PFSK-1 (cell line): ENCODE measurements at regions not wholly inside any gene's neighbourhood (a gene's known extent, or its start where the extent isn't known, plus 50 kb on each side); places are given as distances from the start of the nearest gene placed in this dataset.

Experiments used
- FOXP2 ChIP-seq: optimal IDR thresholded peaks from 2 replicates; pipeline ENCODE3; 2011; ENCODE audit warnings: borderline replicate concordance, control low read depth, inconsistent platforms; ENCODE audit not compliant: insufficient read depth; ENCODE audit errors: extremely low read length, extremely low read depth
- POLR2AphosphoS5 ChIP-seq: IDR thresholded peaks from 2 replicates; pipeline ENCODE4 v1.6.1; 2012; ENCODE audit warnings: low read depth, mild to moderate bottlenecking, control low read depth, low read length, moderate library complexity
- SIN3A ChIP-seq: IDR thresholded peaks from 2 replicates; pipeline ENCODE4 v1.6.1; 2012; ENCODE audit warnings: mild to moderate bottlenecking, low read length, moderate library complexity, borderline replicate concordance; ENCODE audit not compliant: insufficient read depth
- TAF1 ChIP-seq: IDR thresholded peaks from 2 replicates; pipeline ENCODE4 v1.6.1; 2012; ENCODE audit warnings: low read length, control low read depth, borderline replicate concordance; ENCODE audit not compliant: insufficient read depth
- TF ChIP-seq, protein P1 (sequence below), 2 experiments: IDR thresholded peaks; 2 replicates each; pipeline versions ENCODE4 v1.6.1 to v1.8.0; 2011 to 2012; ENCODE audit warnings: low read depth in 2 of 2, low read length in 2 of 2, control low read depth in 1 of 2, inconsistent platforms in 1 of 2, mild to moderate bottlenecking in 1 of 2, moderate library complexity in 1 of 2; ENCODE audit not compliant: insufficient read depth in 1 of 2

DNA sequence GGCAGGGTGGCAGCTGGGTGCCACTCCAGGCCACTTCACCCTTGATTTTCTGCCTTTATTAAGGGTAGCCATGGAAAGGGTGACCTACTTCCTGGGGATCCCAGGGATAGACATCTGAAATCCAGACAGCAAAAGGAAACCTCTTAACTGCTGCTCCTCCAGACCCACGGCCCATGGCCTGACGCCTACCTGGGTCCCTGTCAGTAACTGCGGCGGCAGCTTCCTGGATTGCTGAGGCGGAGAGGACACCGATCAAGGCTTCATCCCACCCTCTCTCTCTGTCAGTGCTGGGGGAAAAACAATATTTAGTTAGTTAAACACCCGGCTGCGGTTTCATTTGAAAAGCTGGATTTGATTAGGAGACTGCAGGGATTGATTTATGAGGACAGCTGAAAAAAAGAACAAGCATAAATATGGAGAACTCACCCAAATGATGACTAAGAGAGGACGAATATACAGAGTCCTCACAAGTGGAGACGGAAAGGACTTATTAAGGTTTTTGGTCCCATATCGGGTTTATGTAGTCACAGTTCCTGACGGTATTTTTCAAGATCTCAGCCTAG lies 158.7 kb upstream of the KLF4 start:
- TF ChIP-seq SIN3A: no peak
- no peak for TF ChIP-seq TAF1
- TF ChIP-seq FOXP2: no peak
- no peak for TF ChIP-seq POLR2AphosphoS5
- TF ChIP-seq, protein P1, sequence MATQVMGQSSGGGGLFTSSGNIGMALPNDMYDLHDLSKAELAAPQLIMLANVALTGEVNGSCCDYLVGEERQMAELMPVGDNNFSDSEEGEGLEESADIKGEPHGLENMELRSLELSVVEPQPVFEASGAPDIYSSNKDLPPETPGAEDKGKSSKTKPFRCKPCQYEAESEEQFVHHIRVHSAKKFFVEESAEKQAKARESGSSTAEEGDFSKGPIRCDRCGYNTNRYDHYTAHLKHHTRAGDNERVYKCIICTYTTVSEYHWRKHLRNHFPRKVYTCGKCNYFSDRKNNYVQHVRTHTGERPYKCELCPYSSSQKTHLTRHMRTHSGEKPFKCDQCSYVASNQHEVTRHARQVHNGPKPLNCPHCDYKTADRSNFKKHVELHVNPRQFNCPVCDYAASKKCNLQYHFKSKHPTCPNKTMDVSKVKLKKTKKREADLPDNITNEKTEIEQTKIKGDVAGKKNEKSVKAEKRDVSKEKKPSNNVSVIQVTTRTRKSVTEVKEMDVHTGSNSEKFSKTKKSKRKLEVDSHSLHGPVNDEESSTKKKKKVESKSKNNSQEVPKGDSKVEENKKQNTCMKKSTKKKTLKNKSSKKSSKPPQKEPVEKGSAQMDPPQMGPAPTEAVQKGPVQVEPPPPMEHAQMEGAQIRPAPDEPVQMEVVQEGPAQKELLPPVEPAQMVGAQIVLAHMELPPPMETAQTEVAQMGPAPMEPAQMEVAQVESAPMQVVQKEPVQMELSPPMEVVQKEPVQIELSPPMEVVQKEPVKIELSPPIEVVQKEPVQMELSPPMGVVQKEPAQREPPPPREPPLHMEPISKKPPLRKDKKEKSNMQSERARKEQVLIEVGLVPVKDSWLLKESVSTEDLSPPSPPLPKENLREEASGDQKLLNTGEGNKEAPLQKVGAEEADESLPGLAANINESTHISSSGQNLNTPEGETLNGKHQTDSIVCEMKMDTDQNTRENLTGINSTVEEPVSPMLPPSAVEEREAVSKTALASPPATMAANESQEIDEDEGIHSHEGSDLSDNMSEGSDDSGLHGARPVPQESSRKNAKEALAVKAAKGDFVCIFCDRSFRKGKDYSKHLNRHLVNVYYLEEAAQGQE (IDR thresholded peaks at IDR 0.05; ENCODE audit: insufficient read depth in 1 of 2, low read depth in 2 of 2, low read length in 2 of 2): no peak

DNA sequence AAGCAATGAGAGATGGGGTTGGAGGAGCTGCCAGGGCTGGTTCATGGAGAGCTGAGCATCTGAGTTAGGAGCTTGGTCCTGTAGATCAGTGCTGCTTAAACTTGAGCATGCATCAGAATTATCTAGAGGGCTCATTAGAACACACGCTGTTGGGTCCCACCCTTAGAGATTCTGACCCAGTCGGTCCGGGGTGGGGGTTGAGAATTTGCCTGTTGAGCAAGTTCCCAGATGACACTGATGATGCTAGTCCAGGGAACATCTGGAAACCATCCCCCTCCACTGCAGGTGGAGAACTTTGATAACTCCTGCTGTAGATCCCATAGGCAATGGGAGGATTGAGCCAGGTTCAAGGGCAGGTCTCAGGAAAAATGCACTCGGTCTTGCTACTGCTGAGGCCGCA lies 158.0 kb upstream of the KLF4 start:
- TF ChIP-seq POLR2AphosphoS5: no peak
- TF ChIP-seq TAF1: no peak
- no peak for TF ChIP-seq FOXP2
- no peak for TF ChIP-seq SIN3A
- TF ChIP-seq, protein P1 (IDR thresholded peaks at IDR 0.05; ENCODE audit: insufficient read depth in 1 of 2, low read depth in 2 of 2, low read length in 2 of 2): no peak

DNA sequence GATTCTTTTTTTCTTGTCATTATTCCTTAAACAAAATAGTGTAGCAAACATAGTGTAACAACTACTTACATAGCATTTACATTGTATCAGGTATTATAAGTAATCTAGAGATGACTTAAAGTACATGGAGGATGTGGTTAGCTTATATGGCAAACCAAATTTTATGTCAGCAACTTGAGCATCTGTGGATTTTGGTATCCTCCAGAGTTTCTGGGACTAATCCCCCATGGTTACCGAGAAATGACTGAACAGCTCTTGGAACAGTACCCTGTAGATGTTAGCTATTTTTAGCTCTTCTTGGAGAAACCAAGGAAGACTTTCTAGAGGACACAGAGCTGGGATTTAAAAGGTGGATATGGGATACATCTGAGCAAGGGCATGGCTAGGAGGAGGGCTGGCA lies 157.6 kb upstream of the KLF4 start:
- TF ChIP-seq SIN3A (no peak), FOXP2 (no peak), POLR2AphosphoS5 (no peak), TAF1 (no peak)
- TF ChIP-seq, protein P1 (IDR thresholded peaks at IDR 0.05; ENCODE audit: insufficient read depth in 1 of 2, low read depth in 2 of 2, low read length in 2 of 2): no peak

DNA sequence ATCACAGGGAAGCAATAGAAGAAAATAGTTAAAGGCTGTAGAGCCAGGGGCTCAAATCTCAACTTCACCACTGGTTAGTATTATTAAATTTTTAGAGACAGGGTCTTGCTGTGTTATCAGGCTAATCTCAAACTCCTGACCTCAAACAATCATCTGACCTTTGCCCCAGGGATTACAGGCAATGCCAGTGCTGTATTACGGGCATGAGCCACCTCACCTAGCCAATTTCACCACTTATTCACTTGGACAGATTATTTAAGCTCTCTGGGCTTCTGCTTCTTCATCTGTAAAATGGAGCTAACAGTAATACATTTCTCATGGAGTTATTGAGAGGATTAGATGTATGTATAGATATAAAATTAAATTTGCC lies 155.9 kb upstream of the KLF4 start:
- TF ChIP-seq SIN3A: no peak
- TF ChIP-seq TAF1: no peak
- no peak for TF ChIP-seq FOXP2
- no peak for TF ChIP-seq POLR2AphosphoS5
- TF ChIP-seq, protein P1 (IDR thresholded peaks at IDR 0.05; ENCODE audit: insufficient read depth in 1 of 2, low read depth in 2 of 2, low read length in 2 of 2): no peak

DNA sequence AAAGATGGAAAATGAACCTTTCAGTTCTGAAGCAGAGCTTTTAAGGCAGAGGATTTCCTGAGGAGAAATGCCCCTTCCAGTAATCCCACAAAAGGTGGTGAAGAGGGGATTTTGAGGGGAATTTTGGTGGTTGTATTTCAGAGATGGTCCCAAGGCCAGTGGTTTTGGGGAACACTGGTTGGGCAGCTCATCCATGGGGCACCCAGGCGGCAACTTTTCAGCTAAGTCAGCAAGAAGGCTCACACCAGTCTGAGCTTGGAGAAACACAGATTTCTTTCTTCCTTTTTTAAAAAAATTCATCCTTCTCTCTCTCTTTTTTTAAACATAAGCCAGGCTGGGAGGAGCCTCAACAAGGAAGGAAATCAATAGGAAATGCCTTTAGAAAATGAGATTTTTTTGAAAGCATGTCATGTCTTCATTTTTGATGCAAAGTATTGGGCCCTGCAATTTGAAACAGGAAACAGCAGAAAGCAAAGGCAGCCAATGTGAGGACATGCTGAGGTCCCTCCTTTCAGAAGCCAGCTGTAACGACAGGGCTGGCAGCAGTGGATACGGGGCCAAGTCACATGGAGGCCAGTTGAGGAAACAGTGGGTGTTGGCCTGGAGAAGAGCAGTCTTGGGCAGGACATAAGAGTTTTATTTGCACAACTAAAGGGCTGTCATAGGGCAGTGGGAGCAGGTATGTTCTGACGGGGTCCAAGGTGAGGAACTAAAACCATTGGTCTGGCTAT lies 155.3 kb upstream of the KLF4 start:
- TF ChIP-seq SIN3A (no peak), FOXP2 (no peak), TAF1 (no peak), POLR2AphosphoS5 (no peak)
- TF ChIP-seq, protein P1 (IDR thresholded peaks at IDR 0.05; ENCODE audit: insufficient read depth in 1 of 2, low read depth in 2 of 2, low read length in 2 of 2): no peak
